ENCODE measurements at regions not wholly inside any gene's neighbourhood (a gene's known extent, or its start where the extent isn't known, plus 50 kb on each side); places are given as distances from the start of the nearest gene placed in this dataset.

- TF ChIP-seq ATF2 (CRISPR knock-in tag; IDR thresholded peaks at IDR 0.05; ENCODE audit: borderline replicate concordance, low read depth) (no peak), ZNF263 (CRISPR knock-in tag; IDR thresholded peaks at IDR 0.05; ENCODE audit: low read depth) (no peak), USF2 (CRISPR knock-in tag; IDR thresholded peaks at IDR 0.05) (no peak), E2F4 (CRISPR knock-in tag; IDR thresholded peaks at IDR 0.05; ENCODE audit: borderline replicate concordance, low read depth) (no peak), NFYB (CRISPR knock-in tag; conservative IDR thresholded peaks at IDR 0.05; ENCODE audit: low read depth) (no peak), ZNF425 (CRISPR knock-in tag; conservative IDR thresholded peaks at IDR 0.05) (no peak)
Measured at GRCh38 chr16:87101903-87102302, 215.3 kb downstream of the C16orf95 start (continued).

- H3K36me3 Mint-ChIP-seq, result peaks cover 6% of the 10 kb centered on the region
- H3K4me1 Mint-ChIP-seq, result peaks cover 20% of the 10 kb centered on the region
- H3K9me3 Mint-ChIP-seq, result peaks cover 26% of the 10 kb centered on the region
- peaks cover 3% of the 10 kb centered on the region; the same call in 1 of the 2 replicates for H3K27me3 Mint-ChIP-seq (ENCODE audit: low read depth)
- H3K4me3 Mint-ChIP-seq, result no peak overlapping the region
- ATAC-seq, result no peak
- H3K27ac Mint-ChIP-seq, result no peak overlapping the region
- CTCF ChIA-PET, result interaction anchor here (1.4 kb wide), 1 partner anchor 11 kb away, joined by 3 read pairs; no protein-coding TSS in a partner anchor
- no peak for DNase-seq (ENCODE audit: low spot score)
- POLR2A ChIA-PET, result no interaction called here
- TF ChIP-seq NR2C2 (CRISPR knock-in tag; IDR thresholded peaks at IDR 0.05) (no peak), CDX4 (CRISPR knock-in tag; IDR thresholded peaks at IDR 0.05; ENCODE audit: borderline replicate concordance) (no peak), ATF1 (CRISPR knock-in tag; IDR thresholded peaks at IDR 0.05) (no peak), KAT7 (CRISPR knock-in tag; IDR thresholded peaks at IDR 0.05; ENCODE audit: borderline replicate concordance) (no peak), ZNF423 (CRISPR knock-in tag; IDR thresholded peaks at IDR 0.05) (no peak), MAX (CRISPR knock-in tag; IDR thresholded peaks at IDR 0.05) (no peak), ZNF425 (CRISPR knock-in tag; conservative IDR thresholded peaks at IDR 0.05) (no peak)
Measured at GRCh38 chr16:87107201-87107600, 210.0 kb downstream of the C16orf95 start.

- Mint-ChIP-seq H3K27ac (no peak overlapping the region), H3K36me3 (peaks cover 6% of the 10 kb centered on the region), H3K4me1 (peaks cover 17% of the 10 kb centered on the region), H3K27me3 (ENCODE audit: low read depth) (peaks cover 7% of the 10 kb centered on the region; the same call in 1 of the 2 replicates), H3K4me3 (no peak overlapping the region), H3K9me3 (peaks cover 26% of the 10 kb centered on the region)
- POLR2A ChIA-PET, result no interaction called here
- DNase-seq (ENCODE audit: low spot score) (no peak), ATAC-seq (no peak)
- TF ChIP-seq GABPB1 (CRISPR knock-in tag; IDR thresholded peaks at IDR 0.05), result no peak
- CTCF ChIA-PET, result interaction anchor here (0.6 to 1.4 kb wide), 2 partner anchors 45 to 122 kb away, joined by 3 read pairs; no protein-coding TSS in a partner anchor
Measured at GRCh38 chr16:87108278-87108677, 208.9 kb downstream of the C16orf95 start.
